ENCODE measurements at regions not wholly inside any gene's neighbourhood (a gene's known extent, or its start where the extent isn't known, plus 50 kb on each side); places are given as distances from the start of the nearest gene placed in this dataset.

DNA sequence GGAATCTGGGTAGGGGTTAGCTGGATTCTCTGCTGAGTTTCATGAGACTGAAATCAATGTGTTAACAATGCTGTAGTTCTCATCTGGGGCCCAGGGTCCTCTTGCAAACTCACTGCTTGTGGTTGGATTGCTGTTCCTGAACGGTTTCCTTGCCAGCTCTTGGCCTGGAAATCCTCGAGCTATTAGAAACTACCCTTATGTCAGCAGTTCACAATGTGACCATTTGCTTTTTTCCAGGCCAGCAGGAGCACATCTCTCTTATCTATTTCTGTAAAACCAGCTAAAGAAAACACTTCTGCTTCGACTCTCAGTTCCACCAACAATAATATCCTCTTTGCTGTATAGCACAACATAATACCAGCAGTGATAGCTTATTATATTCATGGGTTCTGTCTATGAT lies 140.1 kb upstream of the TRAM1L1 start:
- Histone ChIP-seq H3K27me3 (ENCODE audit: insufficient read depth, poor library complexity, severe bottlenecking) (no peaks in the 10 kb centered on the region), H3K27ac (replicated peaks) (no peak overlapping the region), H3K4me3 (replicated peaks; ENCODE audit: insufficient read depth, low read length) (no peak overlapping the region)
- DNase-seq (ENCODE audit: low read depth in 1 of 2, low spot score in 1 of 2), result no peak
- TF ChIP-seq, protein P1, sequence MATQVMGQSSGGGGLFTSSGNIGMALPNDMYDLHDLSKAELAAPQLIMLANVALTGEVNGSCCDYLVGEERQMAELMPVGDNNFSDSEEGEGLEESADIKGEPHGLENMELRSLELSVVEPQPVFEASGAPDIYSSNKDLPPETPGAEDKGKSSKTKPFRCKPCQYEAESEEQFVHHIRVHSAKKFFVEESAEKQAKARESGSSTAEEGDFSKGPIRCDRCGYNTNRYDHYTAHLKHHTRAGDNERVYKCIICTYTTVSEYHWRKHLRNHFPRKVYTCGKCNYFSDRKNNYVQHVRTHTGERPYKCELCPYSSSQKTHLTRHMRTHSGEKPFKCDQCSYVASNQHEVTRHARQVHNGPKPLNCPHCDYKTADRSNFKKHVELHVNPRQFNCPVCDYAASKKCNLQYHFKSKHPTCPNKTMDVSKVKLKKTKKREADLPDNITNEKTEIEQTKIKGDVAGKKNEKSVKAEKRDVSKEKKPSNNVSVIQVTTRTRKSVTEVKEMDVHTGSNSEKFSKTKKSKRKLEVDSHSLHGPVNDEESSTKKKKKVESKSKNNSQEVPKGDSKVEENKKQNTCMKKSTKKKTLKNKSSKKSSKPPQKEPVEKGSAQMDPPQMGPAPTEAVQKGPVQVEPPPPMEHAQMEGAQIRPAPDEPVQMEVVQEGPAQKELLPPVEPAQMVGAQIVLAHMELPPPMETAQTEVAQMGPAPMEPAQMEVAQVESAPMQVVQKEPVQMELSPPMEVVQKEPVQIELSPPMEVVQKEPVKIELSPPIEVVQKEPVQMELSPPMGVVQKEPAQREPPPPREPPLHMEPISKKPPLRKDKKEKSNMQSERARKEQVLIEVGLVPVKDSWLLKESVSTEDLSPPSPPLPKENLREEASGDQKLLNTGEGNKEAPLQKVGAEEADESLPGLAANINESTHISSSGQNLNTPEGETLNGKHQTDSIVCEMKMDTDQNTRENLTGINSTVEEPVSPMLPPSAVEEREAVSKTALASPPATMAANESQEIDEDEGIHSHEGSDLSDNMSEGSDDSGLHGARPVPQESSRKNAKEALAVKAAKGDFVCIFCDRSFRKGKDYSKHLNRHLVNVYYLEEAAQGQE (IDR thresholded peaks at IDR 0.05; ENCODE audit: insufficient replicate concordance, low read depth), result no peak
- TF ChIP-seq POLR2AphosphoS5 (IDR thresholded peaks at IDR 0.05; ENCODE audit: low read depth), result no peak
- TF ChIP-seq, protein P2, sequence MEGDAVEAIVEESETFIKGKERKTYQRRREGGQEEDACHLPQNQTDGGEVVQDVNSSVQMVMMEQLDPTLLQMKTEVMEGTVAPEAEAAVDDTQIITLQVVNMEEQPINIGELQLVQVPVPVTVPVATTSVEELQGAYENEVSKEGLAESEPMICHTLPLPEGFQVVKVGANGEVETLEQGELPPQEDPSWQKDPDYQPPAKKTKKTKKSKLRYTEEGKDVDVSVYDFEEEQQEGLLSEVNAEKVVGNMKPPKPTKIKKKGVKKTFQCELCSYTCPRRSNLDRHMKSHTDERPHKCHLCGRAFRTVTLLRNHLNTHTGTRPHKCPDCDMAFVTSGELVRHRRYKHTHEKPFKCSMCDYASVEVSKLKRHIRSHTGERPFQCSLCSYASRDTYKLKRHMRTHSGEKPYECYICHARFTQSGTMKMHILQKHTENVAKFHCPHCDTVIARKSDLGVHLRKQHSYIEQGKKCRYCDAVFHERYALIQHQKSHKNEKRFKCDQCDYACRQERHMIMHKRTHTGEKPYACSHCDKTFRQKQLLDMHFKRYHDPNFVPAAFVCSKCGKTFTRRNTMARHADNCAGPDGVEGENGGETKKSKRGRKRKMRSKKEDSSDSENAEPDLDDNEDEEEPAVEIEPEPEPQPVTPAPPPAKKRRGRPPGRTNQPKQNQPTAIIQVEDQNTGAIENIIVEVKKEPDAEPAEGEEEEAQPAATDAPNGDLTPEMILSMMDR (IDR thresholded peaks at IDR 0.05; ENCODE audit: insufficient read depth, low read length), result no peak
- no peak for TF ChIP-seq SPI1 (IDR thresholded peaks at IDR 0.05; ENCODE audit: borderline replicate concordance, low read depth)
- no peak for TF ChIP-seq GABPA (IDR thresholded peaks at IDR 0.05; ENCODE audit: low read depth)

DNA sequence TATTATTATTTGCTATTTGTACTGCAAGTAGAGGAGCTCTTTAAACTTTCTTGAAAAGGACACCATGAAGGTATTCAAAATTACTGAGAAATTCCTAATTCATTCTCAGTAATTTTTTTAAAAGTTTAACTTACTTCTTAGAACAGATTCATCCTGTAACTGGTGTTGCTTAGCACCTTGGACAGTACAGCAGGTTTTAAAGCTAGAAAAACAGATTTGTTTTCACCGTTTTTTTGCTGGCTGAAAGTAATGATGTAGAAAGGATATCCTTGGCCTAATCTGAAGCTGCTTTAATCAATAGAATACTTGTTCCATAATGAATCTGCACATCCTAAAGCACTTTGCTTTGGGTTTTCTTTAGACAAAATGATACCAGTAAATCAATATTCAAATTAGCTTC lies 142.5 kb upstream of the TRAM1L1 start:
- H3K4me3 ChIP-seq (replicated peaks; ENCODE audit: insufficient read depth, low read length), result no peak overlapping the region
- H3K27ac ChIP-seq (replicated peaks), result no peak overlapping the region
- no peak for TF ChIP-seq SPI1 (IDR thresholded peaks at IDR 0.05; ENCODE audit: borderline replicate concordance, low read depth)
- TF ChIP-seq, protein P1 (IDR thresholded peaks at IDR 0.05; ENCODE audit: insufficient replicate concordance, low read depth), result no peak
- no peak for TF ChIP-seq GABPA (IDR thresholded peaks at IDR 0.05; ENCODE audit: low read depth)
- TF ChIP-seq POLR2AphosphoS5 (IDR thresholded peaks at IDR 0.05; ENCODE audit: low read depth), result no peak
- TF ChIP-seq, protein P2 (IDR thresholded peaks at IDR 0.05; ENCODE audit: insufficient read depth, low read length), result no peak
- H3K27me3 ChIP-seq (ENCODE audit: insufficient read depth, poor library complexity, severe bottlenecking), result no peaks in the 10 kb centered on the region
- no peak for DNase-seq (ENCODE audit: low read depth in 1 of 2, low spot score in 1 of 2)

DNA sequence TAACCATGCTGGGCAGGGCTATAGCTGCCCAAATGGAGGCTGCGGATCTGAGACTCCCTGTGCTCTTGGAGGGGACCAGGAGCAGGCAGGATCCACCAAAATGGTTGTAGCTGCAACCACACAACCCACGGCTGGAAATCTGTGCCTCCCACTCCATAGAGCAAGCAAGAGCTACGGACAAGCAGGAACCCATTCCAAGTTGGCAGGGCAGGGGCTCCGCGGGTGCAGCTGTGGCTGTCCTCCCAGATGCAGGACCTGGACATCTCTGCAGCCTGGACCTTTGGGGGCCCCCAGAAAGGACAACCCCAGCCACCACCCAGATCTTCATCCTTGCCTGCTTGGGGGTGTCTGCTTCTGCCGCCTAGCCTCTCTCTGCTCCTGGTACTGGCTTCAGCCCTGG lies 154.1 kb upstream of the TRAM1L1 start:
- TF ChIP-seq POLR2AphosphoS5 (IDR thresholded peaks at IDR 0.05; ENCODE audit: low read depth), result no peak
- Histone ChIP-seq H3K27ac (replicated peaks) (no peak overlapping the region), H3K27me3 (ENCODE audit: insufficient read depth, poor library complexity, severe bottlenecking) (no peaks in the 10 kb centered on the region), H3K4me3 (replicated peaks; ENCODE audit: insufficient read depth, low read length) (no peak overlapping the region)
- no peak for DNase-seq (ENCODE audit: low read depth in 1 of 2, low spot score in 1 of 2)

DNA sequence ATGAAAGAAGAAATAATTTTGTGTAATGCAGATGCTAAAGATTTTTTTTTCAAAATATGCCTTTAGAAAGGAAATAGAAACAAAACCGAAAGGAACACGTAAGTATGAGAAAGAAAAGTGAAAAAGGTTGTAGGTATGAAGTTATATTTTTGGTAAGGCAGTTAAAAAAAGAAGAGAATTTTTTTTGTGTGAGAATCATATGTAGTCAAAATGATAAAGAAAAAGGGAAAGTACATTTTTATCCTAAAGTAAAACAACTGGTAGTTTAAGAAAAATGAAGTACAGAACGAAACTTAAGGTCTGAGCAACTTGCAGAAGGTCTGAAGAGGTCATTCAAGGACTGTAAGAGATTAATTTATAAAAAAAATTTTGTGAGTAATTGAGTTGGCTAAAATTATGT lies 164.0 kb upstream of the TRAM1L1 start:
- TF ChIP-seq POLR2AphosphoS5 (IDR thresholded peaks at IDR 0.05; ENCODE audit: low read depth), result no peak
- TF ChIP-seq GABPA (IDR thresholded peaks at IDR 0.05; ENCODE audit: low read depth), result no peak
- TF ChIP-seq, protein P1 (IDR thresholded peaks at IDR 0.05; ENCODE audit: insufficient replicate concordance, low read depth), result no peak
- no peak for TF ChIP-seq SPI1 (IDR thresholded peaks at IDR 0.05; ENCODE audit: borderline replicate concordance, low read depth)
- TF ChIP-seq, protein P2 (IDR thresholded peaks at IDR 0.05; ENCODE audit: insufficient read depth, low read length), result no peak
- Histone ChIP-seq H3K27ac (replicated peaks) (no peak overlapping the region), H3K27me3 (ENCODE audit: insufficient read depth, poor library complexity, severe bottlenecking) (no peaks in the 10 kb centered on the region), H3K4me3 (replicated peaks; ENCODE audit: insufficient read depth, low read length) (no peak overlapping the region)
- no peak for DNase-seq (ENCODE audit: low read depth in 1 of 2, low spot score in 1 of 2)
